ENCODE measurements at regions not wholly inside any gene's neighbourhood (a gene's known extent, or its start where the extent isn't known, plus 50 kb on each side); places are given as distances from the start of the nearest gene placed in this dataset.

DNA sequence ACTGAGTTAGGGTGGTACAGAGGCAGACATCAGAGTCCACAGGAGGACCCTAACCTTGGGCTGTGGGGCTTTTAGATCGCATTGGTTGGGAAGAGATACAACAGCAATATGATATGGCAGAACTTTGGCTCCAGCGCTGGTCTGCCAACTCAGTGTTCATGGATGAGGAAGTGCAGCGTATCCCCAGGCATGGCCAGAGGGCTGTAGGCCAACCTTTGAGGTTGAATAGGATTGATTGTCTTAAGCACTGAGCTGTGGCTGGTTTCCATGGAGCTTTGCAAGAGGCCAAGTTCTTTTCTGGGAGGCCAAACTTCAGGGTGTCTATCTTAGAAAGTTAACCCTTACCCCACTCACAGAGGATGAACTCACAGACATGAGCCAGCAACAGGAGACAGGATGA, 144.1 kb upstream of the TMTC4 start:
- no peak for DNase-seq (ENCODE audit: insufficient read length, low spot score)
- no peak for FAIRE-seq
- TF ChIP-seq, protein P1, sequence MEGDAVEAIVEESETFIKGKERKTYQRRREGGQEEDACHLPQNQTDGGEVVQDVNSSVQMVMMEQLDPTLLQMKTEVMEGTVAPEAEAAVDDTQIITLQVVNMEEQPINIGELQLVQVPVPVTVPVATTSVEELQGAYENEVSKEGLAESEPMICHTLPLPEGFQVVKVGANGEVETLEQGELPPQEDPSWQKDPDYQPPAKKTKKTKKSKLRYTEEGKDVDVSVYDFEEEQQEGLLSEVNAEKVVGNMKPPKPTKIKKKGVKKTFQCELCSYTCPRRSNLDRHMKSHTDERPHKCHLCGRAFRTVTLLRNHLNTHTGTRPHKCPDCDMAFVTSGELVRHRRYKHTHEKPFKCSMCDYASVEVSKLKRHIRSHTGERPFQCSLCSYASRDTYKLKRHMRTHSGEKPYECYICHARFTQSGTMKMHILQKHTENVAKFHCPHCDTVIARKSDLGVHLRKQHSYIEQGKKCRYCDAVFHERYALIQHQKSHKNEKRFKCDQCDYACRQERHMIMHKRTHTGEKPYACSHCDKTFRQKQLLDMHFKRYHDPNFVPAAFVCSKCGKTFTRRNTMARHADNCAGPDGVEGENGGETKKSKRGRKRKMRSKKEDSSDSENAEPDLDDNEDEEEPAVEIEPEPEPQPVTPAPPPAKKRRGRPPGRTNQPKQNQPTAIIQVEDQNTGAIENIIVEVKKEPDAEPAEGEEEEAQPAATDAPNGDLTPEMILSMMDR (IDR thresholded peaks at IDR 0.05; ENCODE audit: insufficient read depth, missing control alignments), result no peak

DNA sequence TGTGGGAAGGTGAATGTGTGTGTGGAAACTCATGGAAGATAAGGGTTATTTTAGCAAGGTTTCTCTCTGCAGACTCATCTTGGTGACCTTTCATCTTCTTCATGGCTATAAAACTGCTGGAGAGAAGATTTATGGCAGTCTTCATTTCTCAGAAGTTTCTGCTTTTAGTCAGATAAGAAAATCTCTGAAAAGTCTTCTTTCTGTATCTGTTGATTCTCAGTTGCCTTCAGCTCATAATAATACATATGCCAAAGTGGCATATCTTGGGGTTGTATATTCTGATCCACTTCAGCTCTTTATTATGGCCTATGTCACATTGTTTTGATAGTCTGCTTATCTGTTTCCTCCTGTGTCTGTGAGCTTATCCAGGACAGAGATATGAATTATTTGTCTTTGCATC, 143.3 kb upstream of the TMTC4 start:
- no peak for FAIRE-seq

DNA sequence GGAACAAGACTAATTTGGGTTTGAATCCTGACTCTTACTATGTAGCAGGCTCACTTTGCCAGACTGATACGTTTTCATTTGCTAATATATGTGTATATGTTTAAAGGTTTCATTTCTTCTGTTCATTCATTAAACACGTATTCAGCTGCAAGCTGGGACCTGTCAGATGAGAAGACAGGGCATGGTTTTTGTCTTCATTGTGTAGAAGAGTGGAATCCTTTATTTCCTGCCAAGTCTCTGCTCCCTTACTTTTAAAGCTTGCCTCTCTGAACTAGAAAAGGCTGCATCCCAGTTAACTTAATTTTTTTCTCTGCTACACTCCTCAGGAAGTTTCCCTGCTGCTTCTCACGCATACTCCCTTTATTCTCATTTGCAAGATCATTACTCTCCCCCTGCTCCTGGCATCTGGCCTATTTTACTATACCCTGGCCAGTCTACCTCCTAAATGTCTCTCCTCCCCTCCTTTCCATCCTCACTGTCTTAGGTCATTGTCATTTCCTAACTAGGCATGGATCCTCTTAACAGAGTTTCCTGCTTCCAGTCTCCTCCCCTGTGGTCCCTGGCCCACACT, 141.0 kb upstream of the TMTC4 start:
- no peak for DNase-seq (ENCODE audit: insufficient read length, low spot score)
- FAIRE-seq, result no peak
- TF ChIP-seq, protein P1 (IDR thresholded peaks at IDR 0.05; ENCODE audit: insufficient read depth, missing control alignments), result no peak

More for the DNA sequence above, 143.3 kb upstream of the TMTC4 start:
- TF ChIP-seq, protein P1 (IDR thresholded peaks at IDR 0.05; ENCODE audit: insufficient read depth, missing control alignments), result no peak
- no peak for DNase-seq (ENCODE audit: insufficient read length, low spot score)

GRCh38 chr13:100812982-100813584, 138.5 kb upstream of the TMTC4 start:
- FAIRE-seq (no peak), DNase-seq (ENCODE audit: insufficient read length, low spot score) (no peak)
- TF ChIP-seq, protein P1 (IDR thresholded peaks at IDR 0.05; ENCODE audit: insufficient read depth, missing control alignments), result no peak

GRCh38 chr13:100811928-100812327, 137.3 kb upstream of the TMTC4 start:
- DNase-seq (ENCODE audit: insufficient read length, low spot score) (no peak), FAIRE-seq (no peak)
- TF ChIP-seq, protein P1 (IDR thresholded peaks at IDR 0.05; ENCODE audit: insufficient read depth, missing control alignments), result no peak

GRCh38 chr13:100811024-100811865, 136.7 kb upstream of the TMTC4 start:
- DNase-seq (ENCODE audit: insufficient read length, low spot score), result no peak
- TF ChIP-seq, protein P1 (IDR thresholded peaks at IDR 0.05; ENCODE audit: insufficient read depth, missing control alignments), result no peak
- no peak for FAIRE-seq

Data from D721Med (cell line).